ENCODE measurements at regions not wholly inside any gene's neighbourhood (a gene's known extent, or its start where the extent isn't known, plus 50 kb on each side); places are given as distances from the start of the nearest gene placed in this dataset.

DNA sequence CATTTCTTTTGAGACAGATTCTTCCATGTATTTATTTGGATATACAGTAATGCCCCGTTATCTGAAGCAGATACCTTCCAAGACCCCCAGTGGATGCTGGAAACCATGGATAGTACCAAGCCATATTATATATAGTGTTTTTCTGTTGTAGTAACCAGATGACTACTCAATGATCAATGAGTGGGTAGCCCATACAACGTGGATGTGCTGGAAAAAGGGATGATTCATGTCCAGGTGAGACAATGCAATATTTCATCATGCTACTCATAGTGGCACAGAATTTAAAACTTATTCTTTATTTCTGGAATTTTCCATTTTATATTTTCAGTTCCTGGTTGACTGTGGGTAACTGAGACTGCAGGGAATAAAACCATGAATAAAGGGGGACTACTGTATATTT is 427.5 kb downstream of the METTL15 start:
- H3K36me3 ChIP-seq (ENCODE audit: low read length), result no peaks in the 10 kb centered on the region
- no peaks in the 10 kb centered on the region for H3F3A ChIP-seq (ENCODE audit: insufficient read depth)
- no peak overlapping the region for H3K9ac ChIP-seq (ENCODE audit: low read length)
- TF ChIP-seq, protein P1, sequence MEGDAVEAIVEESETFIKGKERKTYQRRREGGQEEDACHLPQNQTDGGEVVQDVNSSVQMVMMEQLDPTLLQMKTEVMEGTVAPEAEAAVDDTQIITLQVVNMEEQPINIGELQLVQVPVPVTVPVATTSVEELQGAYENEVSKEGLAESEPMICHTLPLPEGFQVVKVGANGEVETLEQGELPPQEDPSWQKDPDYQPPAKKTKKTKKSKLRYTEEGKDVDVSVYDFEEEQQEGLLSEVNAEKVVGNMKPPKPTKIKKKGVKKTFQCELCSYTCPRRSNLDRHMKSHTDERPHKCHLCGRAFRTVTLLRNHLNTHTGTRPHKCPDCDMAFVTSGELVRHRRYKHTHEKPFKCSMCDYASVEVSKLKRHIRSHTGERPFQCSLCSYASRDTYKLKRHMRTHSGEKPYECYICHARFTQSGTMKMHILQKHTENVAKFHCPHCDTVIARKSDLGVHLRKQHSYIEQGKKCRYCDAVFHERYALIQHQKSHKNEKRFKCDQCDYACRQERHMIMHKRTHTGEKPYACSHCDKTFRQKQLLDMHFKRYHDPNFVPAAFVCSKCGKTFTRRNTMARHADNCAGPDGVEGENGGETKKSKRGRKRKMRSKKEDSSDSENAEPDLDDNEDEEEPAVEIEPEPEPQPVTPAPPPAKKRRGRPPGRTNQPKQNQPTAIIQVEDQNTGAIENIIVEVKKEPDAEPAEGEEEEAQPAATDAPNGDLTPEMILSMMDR (IDR thresholded peaks at IDR 0.05; ENCODE audit: insufficient read depth, low read length, poor library complexity, severe bottlenecking), result no peak
- TF ChIP-seq EZH2phosphoT487 (conservative IDR thresholded peaks at IDR 0.05; ENCODE audit: low read length), result no peak
- no peak overlapping the region for H3K27ac ChIP-seq (ENCODE audit: low read depth, low read length)
- H2AFZ ChIP-seq (ENCODE audit: low read depth, low read length, severe bottlenecking), result no peak overlapping the region
- no peaks in the 10 kb centered on the region for H3K27me3 ChIP-seq (ENCODE audit: low read length)
- no peak overlapping the region for H3K4me2 ChIP-seq (ENCODE audit: low read depth, low read length, poor library complexity, severe bottlenecking)
- no peaks in the 10 kb centered on the region for H3K79me2 ChIP-seq (ENCODE audit: insufficient read depth, low read length)
- no peaks in the 10 kb centered on the region for H3K9me2 ChIP-seq (replicated peaks; ENCODE audit: insufficient read depth, low read length)
- no peak overlapping the region for H3K4me3 ChIP-seq (ENCODE audit: insufficient read depth, low read length, poor library complexity, severe bottlenecking)
- H3K9me3 ChIP-seq (ENCODE audit: insufficient read depth, low read length), result no peaks in the 10 kb centered on the region
- H4K20me1 ChIP-seq (ENCODE audit: low read depth, low read length), result no peaks in the 10 kb centered on the region

DNA sequence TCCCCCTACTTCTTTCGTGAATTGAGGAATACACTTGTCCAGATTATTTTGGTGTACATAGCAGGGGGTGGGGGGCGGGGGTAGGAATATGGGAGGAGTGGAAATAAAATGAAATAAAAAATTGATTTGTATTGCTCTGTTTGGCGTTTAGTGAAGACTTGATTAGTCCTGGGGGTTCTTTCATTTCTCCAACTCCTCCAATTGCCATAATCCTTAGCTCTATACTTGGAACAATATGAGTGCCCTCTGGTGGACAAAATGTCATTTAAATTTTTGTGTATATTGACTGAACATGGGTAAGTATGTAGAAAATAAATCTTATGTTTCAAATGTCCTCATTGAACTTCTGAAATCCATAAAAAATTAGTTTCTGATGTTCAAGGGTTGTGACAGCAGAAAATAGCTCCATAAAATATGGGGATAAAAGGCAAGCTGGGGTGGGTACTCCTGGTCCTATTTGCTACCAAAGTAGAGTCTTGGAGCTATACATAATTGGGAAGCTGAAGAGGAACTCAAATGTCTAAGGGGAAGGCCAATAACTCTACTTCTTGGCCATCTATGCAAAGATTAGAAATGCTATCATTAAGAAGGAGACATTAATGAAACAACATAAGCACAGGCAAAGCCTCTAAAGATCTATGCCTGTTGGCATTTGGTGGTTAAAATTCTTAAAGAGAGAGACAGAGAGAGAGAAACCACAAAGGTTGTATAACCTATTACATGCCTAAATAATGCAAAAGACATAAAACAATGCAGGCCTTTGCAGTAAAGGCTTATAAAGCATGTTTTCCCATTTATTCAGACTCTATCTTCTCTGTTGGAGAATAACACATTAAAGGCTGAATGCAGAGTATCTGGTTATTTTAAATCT is 421.6 kb downstream of the METTL15 start:
- Histone ChIP-seq H4K20me1 (ENCODE audit: low read depth, low read length) (no peaks in the 10 kb centered on the region), H2AFZ (ENCODE audit: low read depth, low read length, severe bottlenecking) (no peak overlapping the region), H3F3A (ENCODE audit: insufficient read depth) (no peaks in the 10 kb centered on the region), H3K27ac (ENCODE audit: low read depth, low read length) (no peak overlapping the region), H3K9me3 (ENCODE audit: insufficient read depth, low read length) (peaks cover 4% of the 10 kb centered on the region; the same call in 1 of the 2 replicates), H3K9ac (ENCODE audit: low read length) (no peak overlapping the region), H3K9me2 (replicated peaks; ENCODE audit: insufficient read depth, low read length) (no peaks in the 10 kb centered on the region), H3K4me3 (ENCODE audit: insufficient read depth, low read length, poor library complexity, severe bottlenecking) (no peak overlapping the region), H3K79me2 (ENCODE audit: insufficient read depth, low read length) (no peaks in the 10 kb centered on the region), H3K27me3 (ENCODE audit: low read length) (no peaks in the 10 kb centered on the region), H3K4me2 (ENCODE audit: low read depth, low read length, poor library complexity, severe bottlenecking) (no peak overlapping the region), H3K36me3 (ENCODE audit: low read length) (no peaks in the 10 kb centered on the region)
- TF ChIP-seq, protein P1 (IDR thresholded peaks at IDR 0.05; ENCODE audit: insufficient read depth, low read length, poor library complexity, severe bottlenecking), result peak; percentile 35
- no peak for TF ChIP-seq EZH2phosphoT487 (conservative IDR thresholded peaks at IDR 0.05; ENCODE audit: low read length)

DNA sequence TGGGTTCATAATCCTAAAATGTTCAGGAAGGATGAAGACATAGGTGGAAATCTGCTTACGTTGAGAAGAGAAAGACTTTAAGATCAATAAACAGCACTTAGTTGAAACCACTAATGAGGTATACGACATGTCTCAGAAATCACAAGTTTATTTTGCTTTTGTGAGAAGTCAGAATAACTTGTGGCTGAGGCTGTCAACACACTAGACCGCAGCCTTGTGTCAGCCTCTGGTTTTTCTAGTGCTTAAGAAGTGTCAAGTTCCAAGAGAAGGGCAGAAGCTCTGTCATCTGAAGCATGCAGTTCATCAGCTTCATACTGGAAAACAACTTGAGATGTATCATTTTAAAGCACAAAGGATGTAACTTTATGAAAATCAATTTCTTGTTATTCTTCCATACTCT is 420.9 kb downstream of the METTL15 start:
- Histone ChIP-seq H3K4me2 (ENCODE audit: low read depth, low read length, poor library complexity, severe bottlenecking) (no peak overlapping the region), H3K27me3 (ENCODE audit: low read length) (no peaks in the 10 kb centered on the region), H2AFZ (ENCODE audit: low read depth, low read length, severe bottlenecking) (no peak overlapping the region), H3K9ac (ENCODE audit: low read length) (no peak overlapping the region), H3K27ac (ENCODE audit: low read depth, low read length) (no peak overlapping the region), H3F3A (ENCODE audit: insufficient read depth) (no peaks in the 10 kb centered on the region), H3K79me2 (ENCODE audit: insufficient read depth, low read length) (no peaks in the 10 kb centered on the region), H3K9me3 (ENCODE audit: insufficient read depth, low read length) (peaks cover 4% of the 10 kb centered on the region; the same call in 1 of the 2 replicates), H4K20me1 (ENCODE audit: low read depth, low read length) (no peaks in the 10 kb centered on the region), H3K9me2 (replicated peaks; ENCODE audit: insufficient read depth, low read length) (no peaks in the 10 kb centered on the region), H3K36me3 (ENCODE audit: low read length) (no peaks in the 10 kb centered on the region), H3K4me3 (ENCODE audit: insufficient read depth, low read length, poor library complexity, severe bottlenecking) (no peak overlapping the region)
- TF ChIP-seq EZH2phosphoT487 (conservative IDR thresholded peaks at IDR 0.05; ENCODE audit: low read length), result no peak
- TF ChIP-seq, protein P1 (IDR thresholded peaks at IDR 0.05; ENCODE audit: insufficient read depth, low read length, poor library complexity, severe bottlenecking), result no peak

Data from SU-DHL-6 (cell line).